HCT116 (cell line): ENCODE measurements at regions not wholly inside any gene's neighbourhood (a gene's known extent, or its start where the extent isn't known, plus 50 kb on each side); places are given as distances from the start of the nearest gene placed in this dataset.

Experiments
- ATAC-seq: fragments of 200-7000 bp; cut with Tn5 transposase; 2 replicates; pipeline ENCODE4 v1.9.1; 2020; ENCODE audit warnings: mild to moderate bottlenecking, moderate library complexity
- BruUV-seq: library from RNA; stranded (reverse); fragments of 400-500 nt; replicated peaks from 2 replicates; lab custom pipeline; 2021; lab: Mats Ljungman, UMichigan
- CTCF ChIA-PET: fragments of 300-600 bp; sonication (Branson Sonifier 250); formaldehyde crosslinking; loops from one replicate; lab custom pipeline; 2021; ENCODE audit warnings: antibody characterized with exemption; lab: Charles Lee
- POLR2A ChIA-PET: fragments of 300-600, 350-600 bp; sonication (Branson Sonifier 250); formaldehyde crosslinking; loops from one replicate; lab custom pipeline; 2021; ENCODE audit warnings: antibody characterized with exemption; lab: Charles Lee
- RAD21 ChIA-PET, 2 experiments: fragments of 300-600 bp; sonication (Branson Sonifier 250); formaldehyde crosslinking; loops; one replicate each; lab custom pipeline; 2023; ENCODE audit warnings: low total read pairs in 2 of 2; ENCODE audit not compliant: uncharacterized antibody in 2 of 2, unreplicated experiment in 2 of 2, low non-redundant PET in 1 of 2; lab: Charles Lee
- DNase-seq: peaks from one replicate; pipeline ENCODE4 v3.0.0-alpha.2; 2010; ENCODE audit warnings: low read depth, low spot score
- H2AFZ ChIP-seq: fragments of 200-600 bp; shearing (Covaris generic), sonication (generic); 2 replicates; pipeline ENCODE4 v1.6.1; 2017; ENCODE audit warnings: low read depth, mixed run types, mixed read lengths, antibody characterized with exemption, low read length; ENCODE audit not compliant: poor library complexity, severe bottlenecking
- H3K27ac ChIP-seq: 2 replicates; pipeline ENCODE4 v1.5.1; 2012; ENCODE audit warnings: low read depth, low read length
- H3K27me3 ChIP-seq: fragments of 200-600 bp; sonication (generic); 2 replicates; pipeline ENCODE4 v1.6.1; 2016; ENCODE audit warnings: mixed run types, low read length, mixed read lengths; ENCODE audit not compliant: insufficient read depth
- H3K36me3 ChIP-seq, 2 experiments: fragments of 200-500 bp in 1 of 2; fragments of 200-600 bp in 1 of 2; sonication (Bioruptor generic) in 1 of 2; sonication (generic) in 1 of 2; 2 replicates each; pipeline versions ENCODE4 v1.5.1 to v1.6.1; 2014 to 2016; ENCODE audit warnings: low read length in 2 of 2, inconsistent platforms in 1 of 2, mixed read lengths in 1 of 2, mixed run types in 1 of 2; ENCODE audit not compliant: insufficient read depth in 2 of 2, control insufficient read depth in 1 of 2
- H3K4me1 ChIP-seq, 2 experiments: fragments of 200-600 bp in 1 of 2; sonication (generic) in 1 of 2; 2 replicates each; pipeline versions ENCODE4 v1.5.1 to v1.6.1; 2012 to 2017; ENCODE audit warnings: low read length in 2 of 2, inconsistent platforms in 1 of 2, mild to moderate bottlenecking in 1 of 2, mixed read lengths in 1 of 2, mixed run types in 1 of 2, moderate library complexity in 1 of 2; ENCODE audit not compliant: insufficient read depth in 2 of 2, control insufficient read depth in 1 of 2
- H3K4me2 ChIP-seq: fragments of 200-600 bp; sonication (generic); 2 replicates; pipeline ENCODE4 v1.6.1; 2017; ENCODE audit warnings: mixed run types, low read length, mixed read lengths
- H3K4me3 ChIP-seq, 2 experiments: fragments of 200-600 bp in 1 of 2; sonication (generic) in 1 of 2; replicated peaks in 1 of 2; 2 replicates each; pipeline ENCODE4 v1.5.1; 2011 to 2016; ENCODE audit warnings: low read length in 2 of 2, control low read depth in 1 of 2, low read depth in 1 of 2, mild to moderate bottlenecking in 1 of 2, mixed read lengths in 1 of 2, mixed run types in 1 of 2
- H3K79me2 ChIP-seq: fragments of 200-600 bp; sonication (generic); 2 replicates; pipeline ENCODE4 v1.6.1; 2017; ENCODE audit warnings: mild to moderate bottlenecking, mixed run types, low read length, moderate library complexity, mixed read lengths; ENCODE audit not compliant: insufficient read depth
- H3K9ac ChIP-seq: fragments of 200-600 bp; sonication (generic); 2 replicates; pipeline ENCODE4 v1.6.1; 2016; ENCODE audit warnings: low read length, mixed read lengths
- H3K9me2 ChIP-seq: fragments of 200-600 bp; sonication (generic), shearing (Covaris generic); 2 replicates; pipeline ENCODE4 v1.6.1; 2017; ENCODE audit warnings: mixed run types, mild to moderate bottlenecking, moderate library complexity; ENCODE audit not compliant: insufficient read depth
- H3K9me3 ChIP-seq, 2 experiments: fragments of 200-500 bp in 1 of 2; fragments of 200-600 bp in 1 of 2; sonication (Bioruptor generic) in 1 of 2; sonication (generic) in 1 of 2; 2 replicates each; pipeline ENCODE4 v1.6.1; 2014 to 2017; ENCODE audit warnings: low read length in 2 of 2, mixed read lengths in 2 of 2, inconsistent platforms in 1 of 2, low read depth in 1 of 2, mild to moderate bottlenecking in 1 of 2, mixed run types in 1 of 2, moderate library complexity in 1 of 2; ENCODE audit not compliant: control insufficient read depth in 1 of 2, insufficient read depth in 1 of 2
- H4K20me1 ChIP-seq: fragments of 200-600 bp; sonication (generic), shearing (Covaris generic); 2 replicates; pipeline ENCODE4 v1.6.1; 2017; ENCODE audit warnings: mixed run types, mild to moderate bottlenecking, moderate library complexity; ENCODE audit not compliant: insufficient read depth
- CBX3 ChIP-seq: IDR thresholded peaks from 2 replicates; pipeline ENCODE4 v1.6.1; 2012; ENCODE audit warnings: low read depth
- CEBPB ChIP-seq: IDR thresholded peaks from 2 replicates; pipeline ENCODE4 v1.6.1; 2012; ENCODE audit warnings: low read depth
- EGR1 ChIP-seq: IDR thresholded peaks from 2 replicates; pipeline ENCODE4 v1.6.1; 2012; ENCODE audit warnings: low read depth
- ELF1 ChIP-seq: IDR thresholded peaks from 2 replicates; pipeline ENCODE4 v1.6.1; 2012; ENCODE audit warnings: low read depth, borderline replicate concordance
- EZH2 ChIP-seq: fragments of 200-600 bp; sonication (generic); IDR thresholded peaks from 2 replicates; pipeline ENCODE4 v1.6.1; 2017; ENCODE audit warnings: antibody characterized with exemption, mixed run types
- EZH2phosphoT487 ChIP-seq: fragments of 200-600 bp; IDR thresholded peaks from 2 replicates; pipeline ENCODE4 v1.6.1; 2018; ENCODE audit warnings: antibody characterized with exemption, borderline replicate concordance
- JUND ChIP-seq: IDR thresholded peaks from 2 replicates; pipeline ENCODE4 v1.6.1; 2012
- POLR2A ChIP-seq: IDR thresholded peaks from 2 replicates; pipeline ENCODE4 v1.7.0; 2011; ENCODE audit warnings: borderline replicate concordance; ENCODE audit not compliant: insufficient read depth, insufficient read length; ENCODE audit errors: extremely low read depth
- RAD21 ChIP-seq: IDR thresholded peaks from 2 replicates; pipeline ENCODE4 v1.6.1; 2012; ENCODE audit warnings: low read depth, mild to moderate bottlenecking
- SIN3A ChIP-seq: IDR thresholded peaks from 2 replicates; pipeline ENCODE4 v1.6.1; 2012; ENCODE audit warnings: low read depth
- SP1 ChIP-seq: IDR thresholded peaks from 2 replicates; pipeline ENCODE4 v1.6.1; 2012; ENCODE audit warnings: low read depth
- TCF7L2 ChIP-seq: IDR thresholded peaks from 2 replicates; pipeline ENCODE4 v1.7.0; 2011; ENCODE audit warnings: borderline replicate concordance, inconsistent platforms; ENCODE audit not compliant: insufficient read depth, insufficient read length; ENCODE audit errors: extremely low read depth
- ZFX ChIP-seq: fragments of 450-650 bp; IDR thresholded peaks from 2 replicates; pipeline ENCODE4 v1.6.1; 2017
- ZNF274 ChIP-seq: fragments of 200-500 bp; sonication (Bioruptor generic); IDR thresholded peaks from 2 replicates; pipeline ENCODE4 v1.6.1; 2014; ENCODE audit warnings: mild to moderate bottlenecking, low read depth, low read length, inconsistent platforms
- intact Hi-C: fragments of 100-400 bp; cut with micrococcal nuclease; formaldehyde crosslinking; loops from 2 replicates; pipeline ENCODE4 v1.10.0; 2022
- TF ChIP-seq, protein P1 (sequence below): IDR thresholded peaks from 2 replicates; pipeline ENCODE4 v1.6.1; 2011; ENCODE audit warnings: mild to moderate bottlenecking, low read length, moderate library complexity; ENCODE audit not compliant: insufficient replicate concordance; ENCODE audit errors: extremely low read depth
- TF ChIP-seq, protein P2 (sequence below): IDR thresholded peaks from 2 replicates; pipeline ENCODE4 v1.6.1; 2012

DNA sequence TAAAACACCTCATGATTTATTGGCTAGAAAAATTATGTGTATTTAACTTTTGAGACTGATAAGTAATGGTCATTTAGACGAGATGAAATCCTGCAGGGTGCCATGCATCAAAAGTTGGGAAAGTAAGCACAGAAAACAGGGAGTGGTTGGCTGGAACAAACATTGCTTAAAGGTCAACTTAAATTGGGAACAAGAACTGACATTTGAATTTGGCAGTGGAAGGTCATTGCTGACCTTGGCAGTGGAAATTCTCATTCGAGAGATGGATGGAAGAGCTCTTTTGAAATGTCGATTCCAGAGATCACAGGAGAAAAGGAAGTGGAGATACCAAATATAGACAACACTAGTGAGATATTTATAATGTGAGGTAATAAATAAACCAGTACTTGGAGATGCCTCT is 572.8 kb downstream of the TRAM1L1 start:
- Histone ChIP-seq H3K4me2 (no peak overlapping the region), H4K20me1 (no peaks in the 10 kb centered on the region)
- CTCF ChIA-PET = no interaction called here
- intact Hi-C loops = no loop called here
- ATAC-seq = no peak
- TF ChIP-seq ZNF274 (no peak), EGR1 (no peak), CEBPB (no peak), POLR2A (no peak), EZH2phosphoT487 (no peak), ELF1 (no peak), EZH2 (no peak), RAD21 (no peak), SIN3A (no peak), CBX3 (no peak), TCF7L2 (no peak), ZFX (no peak), SP1 (no peak), JUND (no peak)
- TF ChIP-seq, protein P1, sequence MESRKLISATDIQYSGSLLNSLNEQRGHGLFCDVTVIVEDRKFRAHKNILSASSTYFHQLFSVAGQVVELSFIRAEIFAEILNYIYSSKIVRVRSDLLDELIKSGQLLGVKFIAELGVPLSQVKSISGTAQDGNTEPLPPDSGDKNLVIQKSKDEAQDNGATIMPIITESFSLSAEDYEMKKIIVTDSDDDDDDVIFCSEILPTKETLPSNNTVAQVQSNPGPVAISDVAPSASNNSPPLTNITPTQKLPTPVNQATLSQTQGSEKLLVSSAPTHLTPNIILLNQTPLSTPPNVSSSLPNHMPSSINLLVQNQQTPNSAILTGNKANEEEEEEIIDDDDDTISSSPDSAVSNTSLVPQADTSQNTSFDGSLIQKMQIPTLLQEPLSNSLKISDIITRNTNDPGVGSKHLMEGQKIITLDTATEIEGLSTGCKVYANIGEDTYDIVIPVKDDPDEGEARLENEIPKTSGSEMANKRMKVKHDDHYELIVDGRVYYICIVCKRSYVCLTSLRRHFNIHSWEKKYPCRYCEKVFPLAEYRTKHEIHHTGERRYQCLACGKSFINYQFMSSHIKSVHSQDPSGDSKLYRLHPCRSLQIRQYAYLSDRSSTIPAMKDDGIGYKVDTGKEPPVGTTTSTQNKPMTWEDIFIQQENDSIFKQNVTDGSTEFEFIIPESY = no peak
- TF ChIP-seq, protein P2, sequence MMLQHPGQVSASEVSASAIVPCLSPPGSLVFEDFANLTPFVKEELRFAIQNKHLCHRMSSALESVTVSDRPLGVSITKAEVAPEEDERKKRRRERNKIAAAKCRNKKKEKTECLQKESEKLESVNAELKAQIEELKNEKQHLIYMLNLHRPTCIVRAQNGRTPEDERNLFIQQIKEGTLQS = no peak
- TF ChIP-seq, all 23 proteins: peak for 0
- H3K9me2 ChIP-seq = no peaks in the 10 kb centered on the region
- BruUV-seq = no TSS peak
- no peaks in the 10 kb centered on the region for H3K79me2 ChIP-seq
- no peaks in the 10 kb centered on the region for H3K36me3 ChIP-seq
- no peak overlapping the region for H3K27ac ChIP-seq
- no peaks in the 10 kb centered on the region for H3K27me3 ChIP-seq
- no peak overlapping the region for H3K4me3 ChIP-seq
- DNase-seq = no peak
- no peaks in the 10 kb centered on the region for H3K9me3 ChIP-seq
- RAD21 ChIA-PET = no interaction called here
- no peak overlapping the region for H3K9ac ChIP-seq
- 0 out of 4 replicates have a peak, but pooled peaks cover 0 to 6% of the 10 kb centered on the region in 2 experiments for H3K4me1 ChIP-seq
- H2AFZ ChIP-seq = no peak overlapping the region
- POLR2A ChIA-PET = no interaction called here
